Liver (tissue), 3 donors: ENCODE measurements at regions not wholly inside any gene's neighbourhood (a gene's known extent, or its start where the extent isn't known, plus 50 kb on each side); places are given as distances from the start of the nearest gene placed in this dataset.

Experiments used
- EGR1 ChIP-seq, 2 donors: IDR thresholded peaks; 2 replicates each; pipeline ENCODE4 v1.6.1; 2016 to 2018; ENCODE audit warnings: antibody characterized with exemption in 2 of 2, low read depth in 2 of 2
- GABPA ChIP-seq, 2 donors: IDR thresholded peaks in 1 of 2; conservative IDR thresholded peaks in 1 of 2; 2 replicates each; pipeline ENCODE4 v1.6.1; 2016; ENCODE audit warnings: antibody characterized with exemption in 2 of 2, mild to moderate bottlenecking in 1 of 2, moderate library complexity in 1 of 2
- MAX ChIP-seq: IDR thresholded peaks from 2 replicates; pipeline ENCODE4 v1.6.1; 2016; ENCODE audit warnings: antibody characterized with exemption
- RAD21 ChIP-seq, 2 donors: IDR thresholded peaks; 2 replicates each; pipeline ENCODE4 v1.6.1; 2016; ENCODE audit warnings: antibody characterized with exemption in 2 of 2, mild to moderate bottlenecking in 2 of 2
- RXRA ChIP-seq, 2 donors: IDR thresholded peaks; 2 replicates each; pipeline ENCODE4 v1.6.1; 2017 to 2018; ENCODE audit warnings: antibody characterized with exemption in 2 of 2, mild to moderate bottlenecking in 1 of 2
- SP1 ChIP-seq: IDR thresholded peaks from 2 replicates; pipeline ENCODE4 v1.6.1; 2018; ENCODE audit warnings: antibody characterized with exemption, mild to moderate bottlenecking
- TAF1 ChIP-seq: conservative IDR thresholded peaks from 2 replicates; pipeline ENCODE4 v1.6.1; 2016; ENCODE audit warnings: antibody characterized with exemption, mild to moderate bottlenecking
- YY1 ChIP-seq: IDR thresholded peaks from 2 replicates; pipeline ENCODE4 v1.6.1; 2016; ENCODE audit warnings: antibody characterized with exemption, mild to moderate bottlenecking
- TF ChIP-seq, protein P1 (sequence below): IDR thresholded peaks from 2 replicates; pipeline ENCODE4 v1.6.1; 2016; ENCODE audit warnings: antibody characterized with exemption, mild to moderate bottlenecking
- TF ChIP-seq, protein P2 (sequence below): fragments of 150-350 bp; IDR thresholded peaks from 2 replicates; pipeline ENCODE4 v1.5.1; 2017; ENCODE audit warnings: improper control_type of control experiment, low read depth, low read length; ENCODE audit not compliant: missing input control
- donor health status: healthy.
- donor health status: healthy.

- TF ChIP-seq, protein P1, sequence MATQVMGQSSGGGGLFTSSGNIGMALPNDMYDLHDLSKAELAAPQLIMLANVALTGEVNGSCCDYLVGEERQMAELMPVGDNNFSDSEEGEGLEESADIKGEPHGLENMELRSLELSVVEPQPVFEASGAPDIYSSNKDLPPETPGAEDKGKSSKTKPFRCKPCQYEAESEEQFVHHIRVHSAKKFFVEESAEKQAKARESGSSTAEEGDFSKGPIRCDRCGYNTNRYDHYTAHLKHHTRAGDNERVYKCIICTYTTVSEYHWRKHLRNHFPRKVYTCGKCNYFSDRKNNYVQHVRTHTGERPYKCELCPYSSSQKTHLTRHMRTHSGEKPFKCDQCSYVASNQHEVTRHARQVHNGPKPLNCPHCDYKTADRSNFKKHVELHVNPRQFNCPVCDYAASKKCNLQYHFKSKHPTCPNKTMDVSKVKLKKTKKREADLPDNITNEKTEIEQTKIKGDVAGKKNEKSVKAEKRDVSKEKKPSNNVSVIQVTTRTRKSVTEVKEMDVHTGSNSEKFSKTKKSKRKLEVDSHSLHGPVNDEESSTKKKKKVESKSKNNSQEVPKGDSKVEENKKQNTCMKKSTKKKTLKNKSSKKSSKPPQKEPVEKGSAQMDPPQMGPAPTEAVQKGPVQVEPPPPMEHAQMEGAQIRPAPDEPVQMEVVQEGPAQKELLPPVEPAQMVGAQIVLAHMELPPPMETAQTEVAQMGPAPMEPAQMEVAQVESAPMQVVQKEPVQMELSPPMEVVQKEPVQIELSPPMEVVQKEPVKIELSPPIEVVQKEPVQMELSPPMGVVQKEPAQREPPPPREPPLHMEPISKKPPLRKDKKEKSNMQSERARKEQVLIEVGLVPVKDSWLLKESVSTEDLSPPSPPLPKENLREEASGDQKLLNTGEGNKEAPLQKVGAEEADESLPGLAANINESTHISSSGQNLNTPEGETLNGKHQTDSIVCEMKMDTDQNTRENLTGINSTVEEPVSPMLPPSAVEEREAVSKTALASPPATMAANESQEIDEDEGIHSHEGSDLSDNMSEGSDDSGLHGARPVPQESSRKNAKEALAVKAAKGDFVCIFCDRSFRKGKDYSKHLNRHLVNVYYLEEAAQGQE, result no peak
- TF ChIP-seq, protein P2, sequence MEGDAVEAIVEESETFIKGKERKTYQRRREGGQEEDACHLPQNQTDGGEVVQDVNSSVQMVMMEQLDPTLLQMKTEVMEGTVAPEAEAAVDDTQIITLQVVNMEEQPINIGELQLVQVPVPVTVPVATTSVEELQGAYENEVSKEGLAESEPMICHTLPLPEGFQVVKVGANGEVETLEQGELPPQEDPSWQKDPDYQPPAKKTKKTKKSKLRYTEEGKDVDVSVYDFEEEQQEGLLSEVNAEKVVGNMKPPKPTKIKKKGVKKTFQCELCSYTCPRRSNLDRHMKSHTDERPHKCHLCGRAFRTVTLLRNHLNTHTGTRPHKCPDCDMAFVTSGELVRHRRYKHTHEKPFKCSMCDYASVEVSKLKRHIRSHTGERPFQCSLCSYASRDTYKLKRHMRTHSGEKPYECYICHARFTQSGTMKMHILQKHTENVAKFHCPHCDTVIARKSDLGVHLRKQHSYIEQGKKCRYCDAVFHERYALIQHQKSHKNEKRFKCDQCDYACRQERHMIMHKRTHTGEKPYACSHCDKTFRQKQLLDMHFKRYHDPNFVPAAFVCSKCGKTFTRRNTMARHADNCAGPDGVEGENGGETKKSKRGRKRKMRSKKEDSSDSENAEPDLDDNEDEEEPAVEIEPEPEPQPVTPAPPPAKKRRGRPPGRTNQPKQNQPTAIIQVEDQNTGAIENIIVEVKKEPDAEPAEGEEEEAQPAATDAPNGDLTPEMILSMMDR, result no peak
- TF ChIP-seq GABPA (IDR thresholded peaks at IDR 0.05 in 1 of 2, conservative IDR thresholded peaks at IDR 0.05 in 1 of 2), result no peak
- no peak for TF ChIP-seq YY1
- no peak for TF ChIP-seq EGR1 (IDR thresholded peaks at IDR 0.05; ENCODE audit: low read depth in 2 of 2)
- TF ChIP-seq SP1, result no peak
- no peak for TF ChIP-seq MAX
- TF ChIP-seq RXRA (IDR thresholded peaks at IDR 0.05), result no peak
- TF ChIP-seq RAD21 (IDR thresholded peaks at IDR 0.05), result no peak
- no peak for TF ChIP-seq TAF1
These were observed 237.0 kb upstream of the SLC14A2 start for GRCh38 chr18:45378308-45378707.
